ENCODE measurements at regions not wholly inside any gene's neighbourhood (a gene's known extent, or its start where the extent isn't known, plus 50 kb on each side); places are given as distances from the start of the nearest gene placed in this dataset.

GRCh38 chr5:10839916-10840599 is 79.0 kb upstream of the DAP start:
- DNase-seq: no peak

GRCh38 chr5:10839118-10839517 is 78.1 kb upstream of the DAP start:
- no peak for DNase-seq

GRCh38 chr5:10838038-10838437 is 77.0 kb upstream of the DAP start:
- DNase-seq: no peak

DNA sequence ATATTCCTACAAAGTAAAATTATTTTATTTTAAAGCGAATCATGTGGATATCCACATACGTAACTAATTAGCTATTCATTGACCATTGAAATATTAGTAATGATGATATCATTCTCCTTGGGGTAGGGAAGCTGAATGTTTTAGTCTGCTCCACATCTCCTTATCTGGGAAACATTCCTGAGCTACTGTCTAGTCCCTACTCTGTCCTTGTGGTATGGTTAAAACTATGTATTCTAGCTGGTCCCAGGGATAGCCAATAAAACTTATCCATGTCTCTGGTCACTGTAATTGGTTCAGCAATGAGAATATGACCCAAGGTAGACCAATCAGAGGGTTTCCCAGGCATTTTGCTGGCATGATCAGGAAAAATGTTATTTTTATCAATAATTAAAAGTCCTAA is 76.0 kb upstream of the DAP start:
- no peak for DNase-seq

GRCh38 chr5:10834695-10835094 is 73.7 kb upstream of the DAP start:
- no peak for DNase-seq

DNA sequence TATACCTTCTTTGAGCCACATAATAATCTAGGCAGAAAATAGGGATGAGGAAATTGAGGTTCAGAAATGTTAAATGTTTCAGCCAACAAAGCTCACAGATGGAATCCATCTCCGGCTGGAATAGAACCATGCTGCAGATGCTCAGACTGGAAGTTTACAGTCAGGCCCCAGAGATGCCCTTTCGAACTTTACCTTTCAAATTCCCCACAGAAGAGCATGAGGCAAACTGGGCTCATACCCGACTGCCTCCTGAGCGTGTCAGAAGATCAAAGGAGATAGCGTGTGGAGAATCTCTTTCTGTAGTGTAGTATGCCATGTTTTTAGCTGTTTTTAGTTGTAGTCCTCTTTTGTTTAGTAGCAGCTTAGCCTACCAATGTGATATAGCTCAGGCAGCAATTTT is 72.0 kb upstream of the DAP start:
- no peak for DNase-seq

GRCh38 chr5:10832421-10832820 is 71.4 kb upstream of the DAP start:
- no peak for DNase-seq

DNA sequence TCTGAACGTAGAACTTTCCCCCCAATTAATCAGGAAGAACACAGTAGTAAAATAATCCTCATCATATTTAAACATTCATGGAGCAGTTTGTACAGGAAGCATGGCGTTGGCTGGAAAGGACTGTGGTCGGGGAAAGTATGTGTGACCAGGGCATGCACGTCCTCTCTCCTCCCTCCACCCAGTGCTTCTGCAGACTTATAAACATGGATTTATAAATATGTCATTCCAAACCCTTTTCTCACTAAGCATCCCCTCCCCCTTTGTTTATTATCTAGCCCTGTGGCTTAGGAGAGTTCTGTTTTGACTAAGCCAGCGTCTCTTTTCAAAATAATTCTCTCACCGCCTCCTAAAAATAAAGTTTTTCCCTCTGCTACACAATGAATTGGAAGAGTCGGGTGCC is 70.4 kb upstream of the DAP start:
- no peak for DNase-seq

DNA sequence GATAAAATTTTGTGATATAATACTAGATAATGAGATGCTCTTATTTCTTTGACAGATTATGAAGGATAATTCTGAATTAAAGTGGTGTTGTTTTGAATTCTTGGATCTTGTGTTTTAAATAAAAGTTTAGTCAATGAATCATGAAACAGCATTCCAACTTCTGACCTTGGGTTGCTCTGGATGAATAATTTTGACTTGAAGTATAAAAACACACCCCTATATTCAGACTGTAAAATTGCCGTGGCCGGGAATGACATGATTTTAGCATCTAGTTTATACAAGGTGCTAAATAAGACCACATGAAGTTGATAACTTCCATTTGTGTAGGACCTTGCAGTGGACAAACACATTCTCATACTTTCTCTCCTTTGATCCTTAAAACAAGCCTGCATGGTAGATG is 67.2 kb upstream of the DAP start:
- no peak for DNase-seq

DNA sequence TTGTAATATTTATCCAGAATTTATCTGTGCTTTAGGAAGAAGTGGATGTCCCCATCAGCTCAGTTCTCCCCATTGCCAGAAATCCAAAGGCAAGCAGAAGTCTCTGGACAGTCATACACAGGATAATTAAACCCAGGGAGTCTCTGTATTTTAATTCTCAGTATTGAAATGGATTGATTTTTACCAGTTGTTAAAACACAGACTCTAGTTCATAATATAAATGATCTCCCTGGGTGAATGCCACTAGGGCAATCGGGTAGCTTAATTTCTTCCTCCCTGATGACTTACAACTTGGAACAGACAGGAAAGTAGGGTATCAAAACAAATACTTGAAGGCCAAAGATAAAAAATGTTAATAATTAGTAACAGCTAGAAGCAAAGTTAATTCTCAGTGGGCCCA is 66.5 kb upstream of the DAP start:
- DNase-seq: no peak

DNA sequence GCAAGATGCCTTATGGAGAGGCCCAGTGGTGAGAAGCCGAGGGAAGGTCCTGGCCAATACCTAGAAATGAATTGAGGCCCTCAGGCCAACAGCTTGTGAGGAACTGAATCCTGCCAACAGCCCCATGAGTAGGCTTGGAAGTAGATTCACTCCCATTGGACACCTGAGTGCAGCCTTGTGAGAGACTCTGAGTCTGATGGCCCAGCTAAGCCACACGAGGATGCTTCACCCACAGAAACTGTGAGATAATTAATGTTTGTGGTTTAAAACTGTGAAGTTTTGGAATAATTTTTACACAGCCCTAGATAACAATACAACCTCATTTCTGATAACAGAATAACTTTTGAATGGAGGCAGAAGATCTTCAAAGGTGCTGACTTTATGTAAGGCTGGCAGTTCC is 65.9 kb upstream of the DAP start:
- DNase-seq: no peak

GRCh38 chr5:10825897-10826644 is 65.0 kb upstream of the DAP start:
- DNase-seq: no peak

GRCh38 chr5:10812218-10812617 is 51.2 kb upstream of the DAP start:
- DNase-seq: no peak
